Cardiac muscle cell (in vitro differentiated cells and primary cell): ENCODE measurements at regions not wholly inside any gene's neighbourhood (a gene's known extent, or its start where the extent isn't known, plus 50 kb on each side); places are given as distances from the start of the nearest gene placed in this dataset.

Source experiments
- DNase-seq, 2 donors: peaks; one replicate each; pipeline versions ENCODE4 v3.0.0 to v3.0.0-alpha.2; 2010 to 2017; ENCODE audit warnings: low read depth in 1 of 2, low spot score in 1 of 2
- H3K27ac ChIP-seq: fragments of 200-600 bp; sonication (generic); 2 replicates; pipeline ENCODE4 v1.5.1; 2016
- H3K27me3 ChIP-seq: fragments of 200-600 bp; sonication (generic); 2 replicates; pipeline ENCODE4 v1.6.0; 2016; ENCODE audit warnings: control low read depth
- H3K36me3 ChIP-seq: fragments of 200-600 bp; sonication (generic); 2 replicates; pipeline ENCODE4 v1.5.1; 2016; ENCODE audit warnings: control low read depth
- H3K4me1 ChIP-seq: fragments of 200-600 bp; sonication (generic); 2 replicates; pipeline ENCODE4 v1.8.1; 2017; ENCODE audit warnings: low read depth, mild to moderate bottlenecking, mixed run types
- H3K4me3 ChIP-seq: fragments of 200-600 bp; sonication (generic); 2 replicates; pipeline ENCODE4 v1.5.1; 2016; ENCODE audit warnings: mild to moderate bottlenecking
- H3K9me3 ChIP-seq: fragments of 200-600 bp; sonication (generic); 2 replicates; pipeline ENCODE4 v1.5.1; 2017; ENCODE audit warnings: low read depth, mild to moderate bottlenecking, control low read depth
- TF ChIP-seq, protein P1 (sequence below): IDR thresholded peaks from 2 replicates; pipeline ENCODE4 v1.5.1; 2012; ENCODE audit warnings: low read depth, mild to moderate bottlenecking, low read length

DNA sequence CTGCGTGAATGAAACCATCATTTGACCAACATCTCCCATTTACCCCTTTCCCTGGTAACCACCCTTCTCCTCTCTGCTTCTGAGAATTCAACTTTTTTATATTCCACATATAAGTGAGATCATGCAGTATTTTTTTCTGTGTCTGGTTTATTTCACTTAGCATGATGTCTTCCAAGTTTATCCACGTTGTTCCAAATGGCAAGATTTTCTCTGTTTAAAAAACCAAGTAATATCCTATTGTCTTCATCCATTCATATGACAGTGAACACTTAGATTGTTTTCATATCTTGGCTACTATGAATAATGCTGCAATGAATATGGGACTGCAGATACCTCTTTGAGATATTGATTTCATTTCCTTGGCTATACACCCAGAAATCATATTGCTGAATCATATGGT is 362.4 kb upstream of the SLC7A11 start:
- Histone ChIP-seq H3K36me3 (no peaks in the 10 kb centered on the region), H3K27me3 (no peaks in the 10 kb centered on the region), H3K4me1 (no peaks in the 10 kb centered on the region), H3K4me3 (no peak overlapping the region), H3K9me3 (no peaks in the 10 kb centered on the region), H3K27ac (no peak overlapping the region)
- TF ChIP-seq, protein P1, sequence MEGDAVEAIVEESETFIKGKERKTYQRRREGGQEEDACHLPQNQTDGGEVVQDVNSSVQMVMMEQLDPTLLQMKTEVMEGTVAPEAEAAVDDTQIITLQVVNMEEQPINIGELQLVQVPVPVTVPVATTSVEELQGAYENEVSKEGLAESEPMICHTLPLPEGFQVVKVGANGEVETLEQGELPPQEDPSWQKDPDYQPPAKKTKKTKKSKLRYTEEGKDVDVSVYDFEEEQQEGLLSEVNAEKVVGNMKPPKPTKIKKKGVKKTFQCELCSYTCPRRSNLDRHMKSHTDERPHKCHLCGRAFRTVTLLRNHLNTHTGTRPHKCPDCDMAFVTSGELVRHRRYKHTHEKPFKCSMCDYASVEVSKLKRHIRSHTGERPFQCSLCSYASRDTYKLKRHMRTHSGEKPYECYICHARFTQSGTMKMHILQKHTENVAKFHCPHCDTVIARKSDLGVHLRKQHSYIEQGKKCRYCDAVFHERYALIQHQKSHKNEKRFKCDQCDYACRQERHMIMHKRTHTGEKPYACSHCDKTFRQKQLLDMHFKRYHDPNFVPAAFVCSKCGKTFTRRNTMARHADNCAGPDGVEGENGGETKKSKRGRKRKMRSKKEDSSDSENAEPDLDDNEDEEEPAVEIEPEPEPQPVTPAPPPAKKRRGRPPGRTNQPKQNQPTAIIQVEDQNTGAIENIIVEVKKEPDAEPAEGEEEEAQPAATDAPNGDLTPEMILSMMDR = no peak
- no peak for DNase-seq

DNA sequence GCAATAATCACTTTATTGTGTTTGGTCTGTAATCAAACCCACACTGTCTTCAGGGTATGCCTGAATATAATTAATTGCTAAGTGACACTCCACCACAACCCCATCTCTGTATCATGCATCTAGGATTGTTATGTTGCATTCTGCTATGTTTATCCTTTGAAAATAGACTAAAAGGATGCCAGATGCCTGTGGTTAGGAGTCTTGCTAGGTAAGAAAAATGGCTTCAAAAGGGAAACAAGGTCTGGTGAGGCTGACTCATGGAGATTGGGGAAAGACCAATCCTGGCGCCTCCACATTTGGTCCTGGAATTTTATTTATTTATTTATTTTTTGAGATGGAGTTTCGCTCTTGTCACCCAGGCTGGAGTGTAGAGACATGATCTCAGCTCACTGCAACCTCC is 360.5 kb upstream of the SLC7A11 start:
- Histone ChIP-seq H3K4me3 (no peak overlapping the region), H3K4me1 (peaks cover 6% of the 10 kb centered on the region), H3K27me3 (no peaks in the 10 kb centered on the region), H3K36me3 (no peaks in the 10 kb centered on the region), H3K27ac (no peak overlapping the region), H3K9me3 (no peaks in the 10 kb centered on the region)
- TF ChIP-seq, protein P1 = no peak
- no peak for DNase-seq

DNA sequence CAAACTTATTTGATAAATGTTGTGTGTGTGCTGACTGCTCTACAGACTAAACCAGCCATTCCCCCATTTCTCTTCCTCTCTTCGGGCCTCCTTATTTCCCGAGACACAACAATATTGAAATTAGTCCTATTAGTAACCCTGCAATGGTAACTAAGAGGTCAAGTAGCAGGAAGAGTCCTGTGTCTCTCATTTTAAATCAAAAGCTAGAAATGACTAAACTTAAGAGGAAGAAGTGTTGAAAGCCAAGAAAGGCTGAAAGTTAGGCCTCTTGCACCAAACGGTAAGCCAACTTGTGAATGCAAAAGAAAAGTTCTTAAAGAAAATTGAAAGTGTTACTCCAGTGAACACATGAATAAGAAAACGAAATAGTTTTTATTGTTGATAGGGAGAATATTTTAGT is 357.8 kb upstream of the SLC7A11 start:
- H3K4me1 ChIP-seq = peaks cover 6% of the 10 kb centered on the region
- DNase-seq = no peak
- no peaks in the 10 kb centered on the region for H3K27me3 ChIP-seq
- H3K36me3 ChIP-seq = no peaks in the 10 kb centered on the region
- H3K4me3 ChIP-seq = no peak overlapping the region
- no peak overlapping the region for H3K27ac ChIP-seq
- H3K9me3 ChIP-seq = no peaks in the 10 kb centered on the region
- TF ChIP-seq, protein P1 = no peak

DNA sequence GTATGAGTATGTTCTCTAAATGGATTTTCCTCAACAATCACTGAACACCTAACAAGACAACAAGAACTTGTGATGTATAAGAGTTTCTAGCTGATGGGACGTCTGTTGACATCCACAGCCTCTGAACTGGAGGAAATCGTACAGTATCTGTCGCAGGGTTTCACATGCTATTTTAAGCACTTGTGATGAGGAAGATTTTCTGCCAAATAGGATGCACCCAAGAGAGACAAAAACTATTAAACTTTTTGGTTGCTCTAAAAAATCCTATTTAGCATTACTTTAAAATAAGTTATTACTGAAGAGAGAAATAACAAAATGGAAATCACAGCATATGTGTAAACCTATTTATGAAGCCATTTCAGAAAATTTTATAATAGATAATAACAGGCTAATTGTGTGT is 356.1 kb upstream of the SLC7A11 start:
- DNase-seq = no peak
- TF ChIP-seq, protein P1 = no peak
- Histone ChIP-seq H3K27ac (no peak overlapping the region), H3K4me1 (peaks cover 6% of the 10 kb centered on the region), H3K36me3 (no peaks in the 10 kb centered on the region), H3K4me3 (no peak overlapping the region), H3K27me3 (no peaks in the 10 kb centered on the region), H3K9me3 (no peaks in the 10 kb centered on the region)

DNA sequence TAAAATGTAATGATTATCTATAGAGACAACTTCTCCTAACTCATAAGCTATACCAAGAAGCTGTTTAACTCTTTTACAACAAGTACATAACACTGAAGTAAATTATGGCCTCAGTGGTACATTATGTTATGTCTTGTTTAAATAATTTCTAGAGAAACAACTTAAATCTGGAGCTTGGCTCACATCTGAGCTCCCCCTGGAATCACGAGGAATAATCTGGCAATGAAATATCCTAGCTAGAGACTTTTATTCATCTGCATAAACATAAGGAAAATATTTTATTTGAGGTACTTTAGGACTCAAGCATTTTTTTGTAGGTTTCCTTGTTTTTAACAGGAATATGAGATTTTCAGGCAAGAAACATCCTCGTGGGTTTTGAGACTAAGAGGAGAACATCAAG is 354.7 kb upstream of the SLC7A11 start:
- Histone ChIP-seq H3K4me3 (no peak overlapping the region), H3K27ac (no peak overlapping the region), H3K9me3 (no peaks in the 10 kb centered on the region), H3K36me3 (no peaks in the 10 kb centered on the region), H3K27me3 (no peaks in the 10 kb centered on the region), H3K4me1 (peaks cover 6% of the 10 kb centered on the region)
- no peak for DNase-seq
- TF ChIP-seq, protein P1 = no peak
